ENCODE measurements at regions not wholly inside any gene's neighbourhood (a gene's known extent, or its start where the extent isn't known, plus 50 kb on each side); places are given as distances from the start of the nearest gene placed in this dataset.
"Not testable (repeated sequence)": the region's sequence is repeated elsewhere in the genome, so short reads cannot be mapped to it uniquely, and the experiment has no call there.

GRCh38 chr3:187871848-187872247 is 126.6 kb upstream of the BCL6 start:
- Histone ChIP-seq H3K36me3 (ENCODE audit: control insufficient read depth in 1 of 2, insufficient read depth in 2 of 2, low read length in 2 of 2) (no peaks in the 10 kb centered on the region), H3K27ac (ENCODE audit: low read depth, low read length) (no peak overlapping the region), H3K4me3 (ENCODE audit: low read depth in 1 of 2, low read length in 2 of 2) (no peak overlapping the region), H3K9me3 (ENCODE audit: control insufficient read depth in 1 of 2, low read length in 2 of 2) (no peaks in the 10 kb centered on the region), H3K4me1 (ENCODE audit: control insufficient read depth in 1 of 2, insufficient read depth in 2 of 2, low read length in 2 of 2) (no peaks in the 10 kb centered on the region), H3K9ac (ENCODE audit: low read depth in 1 of 2, low read length in 2 of 2) (no peak overlapping the region), H3K27me3 (ENCODE audit: control insufficient read depth in 1 of 2, insufficient read depth in 2 of 2, low read length in 2 of 2) (no peaks in the 10 kb centered on the region)

DNA sequence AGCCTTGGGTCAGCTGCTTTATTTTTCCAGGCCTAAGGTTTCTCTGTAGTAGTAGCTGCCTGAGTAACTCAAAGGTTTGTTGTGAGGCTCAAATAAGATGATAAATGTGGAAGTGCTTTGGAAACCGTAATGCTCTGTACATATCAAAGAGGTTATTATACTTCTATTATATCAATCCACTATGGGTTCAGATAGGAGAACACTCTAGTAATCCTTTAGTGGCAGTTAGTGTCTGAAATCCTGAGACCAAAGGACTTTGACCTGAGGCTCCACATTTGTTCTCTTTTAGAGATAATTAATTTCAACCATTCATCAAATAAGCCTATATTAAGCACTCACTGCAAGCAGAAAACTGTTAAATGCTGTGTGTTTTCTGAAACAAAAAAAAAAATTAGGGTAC is 128.6 kb upstream of the BCL6 start:
- H3K4me3 ChIP-seq (ENCODE audit: low read depth in 1 of 2, low read length in 2 of 2): no peak overlapping the region
- H3K9ac ChIP-seq (ENCODE audit: low read depth in 1 of 2, low read length in 2 of 2): no peak overlapping the region
- H3K4me1 ChIP-seq (ENCODE audit: control insufficient read depth in 1 of 2, insufficient read depth in 2 of 2, low read length in 2 of 2): no peaks in the 10 kb centered on the region

DNA sequence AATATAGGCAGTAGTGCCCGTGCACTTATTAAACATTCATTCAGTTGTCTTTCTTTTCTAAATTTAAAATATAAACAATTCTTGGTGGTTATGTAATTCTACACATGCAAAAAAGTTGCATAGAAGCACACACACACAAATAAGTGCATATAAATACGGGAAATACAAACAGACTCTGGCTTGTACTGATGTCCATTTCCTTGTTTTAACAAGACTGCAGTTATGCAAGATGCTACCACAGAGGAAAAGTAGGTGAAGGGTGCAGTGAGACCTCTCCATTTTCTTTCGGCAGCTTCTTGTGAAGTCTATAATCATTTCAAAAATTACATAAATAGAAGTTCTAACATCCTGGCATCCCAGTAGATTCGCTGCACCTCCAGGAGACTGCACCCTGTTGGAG is 130.6 kb upstream of the BCL6 start:
- Histone ChIP-seq H3K4me1 (ENCODE audit: control insufficient read depth in 1 of 2, insufficient read depth in 2 of 2, low read length in 2 of 2) (no peaks in the 10 kb centered on the region), H3K27ac (ENCODE audit: low read depth, low read length) (no peak overlapping the region), H3K36me3 (ENCODE audit: control insufficient read depth in 1 of 2, insufficient read depth in 2 of 2, low read length in 2 of 2) (no peaks in the 10 kb centered on the region), H3K9ac (ENCODE audit: low read depth in 1 of 2, low read length in 2 of 2) (no peak overlapping the region), H3K27me3 (ENCODE audit: control insufficient read depth in 1 of 2, insufficient read depth in 2 of 2, low read length in 2 of 2) (no peaks in the 10 kb centered on the region), H3K9me3 (ENCODE audit: control insufficient read depth in 1 of 2, low read length in 2 of 2) (no peaks in the 10 kb centered on the region), H3K4me3 (ENCODE audit: low read depth in 1 of 2, low read length in 2 of 2) (no peak overlapping the region)

More for the DNA sequence above, 128.6 kb upstream of the BCL6 start:
- Histone ChIP-seq H3K36me3 (ENCODE audit: control insufficient read depth in 1 of 2, insufficient read depth in 2 of 2, low read length in 2 of 2) (no peaks in the 10 kb centered on the region), H3K9me3 (ENCODE audit: control insufficient read depth in 1 of 2, low read length in 2 of 2) (no peaks in the 10 kb centered on the region), H3K27me3 (ENCODE audit: control insufficient read depth in 1 of 2, insufficient read depth in 2 of 2, low read length in 2 of 2) (no peaks in the 10 kb centered on the region), H3K27ac (ENCODE audit: low read depth, low read length) (no peak overlapping the region)

DNA sequence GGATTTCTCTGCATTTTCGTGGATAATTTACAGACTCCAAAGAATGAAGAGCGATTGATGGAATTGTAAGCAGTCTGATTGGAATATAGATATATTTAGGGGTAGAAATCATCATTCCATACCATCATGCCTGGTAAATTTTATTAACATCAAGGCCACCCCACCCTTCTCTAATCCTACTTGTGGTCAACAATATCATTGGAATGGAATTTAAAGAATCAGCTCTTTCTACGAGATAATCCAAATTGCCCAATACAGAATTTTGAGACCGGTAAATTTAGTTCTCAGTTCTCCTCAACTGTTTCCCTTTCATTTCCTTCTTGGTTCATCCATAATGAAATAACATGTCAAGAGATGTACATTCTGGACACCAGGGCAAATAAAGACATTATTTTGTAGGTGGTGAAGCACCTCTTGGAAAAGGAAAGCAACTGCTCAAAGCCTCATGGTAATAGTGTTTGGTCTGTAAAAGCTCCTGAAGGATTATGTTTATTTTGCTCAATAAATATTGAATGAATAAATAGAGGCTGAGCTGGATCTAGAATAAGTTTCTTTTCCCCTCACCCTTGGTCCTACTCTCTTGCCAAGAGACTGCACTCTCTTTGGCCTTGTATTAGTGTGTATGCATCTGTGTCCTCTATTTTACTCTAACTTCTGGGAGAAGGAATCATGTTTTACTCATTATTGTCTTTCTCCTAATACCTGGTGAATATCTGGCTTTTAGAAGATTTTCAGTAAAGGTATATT is 133.7 kb upstream of the BCL6 start:
- Histone ChIP-seq H3K36me3 (ENCODE audit: control insufficient read depth in 1 of 2, insufficient read depth in 2 of 2, low read length in 2 of 2) (no peaks in the 10 kb centered on the region), H3K4me3 (ENCODE audit: low read depth in 1 of 2, low read length in 2 of 2) (no peak overlapping the region), H3K9ac (ENCODE audit: low read depth in 1 of 2, low read length in 2 of 2) (no peak overlapping the region), H3K9me3 (ENCODE audit: control insufficient read depth in 1 of 2, low read length in 2 of 2) (no peaks in the 10 kb centered on the region), H3K4me1 (ENCODE audit: control insufficient read depth in 1 of 2, insufficient read depth in 2 of 2, low read length in 2 of 2) (no peaks in the 10 kb centered on the region), H3K27me3 (ENCODE audit: control insufficient read depth in 1 of 2, insufficient read depth in 2 of 2, low read length in 2 of 2) (no peaks in the 10 kb centered on the region), H3K27ac (ENCODE audit: low read depth, low read length) (no peak overlapping the region)

GRCh38 chr3:187880441-187880840 is 135.2 kb upstream of the BCL6 start:
- no peaks in the 10 kb centered on the region for H3K36me3 ChIP-seq (ENCODE audit: control insufficient read depth in 1 of 2, insufficient read depth in 2 of 2, low read length in 2 of 2)
- no peaks in the 10 kb centered on the region for H3K27me3 ChIP-seq (ENCODE audit: control insufficient read depth in 1 of 2, insufficient read depth in 2 of 2, low read length in 2 of 2)
- no peak overlapping the region for H3K27ac ChIP-seq (ENCODE audit: low read depth, low read length)
- no peaks in the 10 kb centered on the region for H3K4me1 ChIP-seq (ENCODE audit: control insufficient read depth in 1 of 2, insufficient read depth in 2 of 2, low read length in 2 of 2)
- H3K9me3 ChIP-seq (ENCODE audit: control insufficient read depth in 1 of 2, low read length in 2 of 2): no peaks in the 10 kb centered on the region
- no peak overlapping the region for H3K4me3 ChIP-seq (ENCODE audit: low read depth in 1 of 2, low read length in 2 of 2)
- H3K9ac ChIP-seq (ENCODE audit: low read depth in 1 of 2, low read length in 2 of 2): no peak overlapping the region

GRCh38 chr3:187880851-187881250 is 135.6 kb upstream of the BCL6 start:
- Histone ChIP-seq H3K4me1 (ENCODE audit: control insufficient read depth in 1 of 2, insufficient read depth in 2 of 2, low read length in 2 of 2) (no peaks in the 10 kb centered on the region), H3K36me3 (ENCODE audit: control insufficient read depth in 1 of 2, insufficient read depth in 2 of 2, low read length in 2 of 2) (no peaks in the 10 kb centered on the region), H3K4me3 (ENCODE audit: low read depth in 1 of 2, low read length in 2 of 2) (no peak overlapping the region), H3K9ac (ENCODE audit: low read depth in 1 of 2, low read length in 2 of 2) (no peak overlapping the region), H3K9me3 (ENCODE audit: control insufficient read depth in 1 of 2, low read length in 2 of 2) (no peaks in the 10 kb centered on the region), H3K27me3 (ENCODE audit: control insufficient read depth in 1 of 2, insufficient read depth in 2 of 2, low read length in 2 of 2) (no peaks in the 10 kb centered on the region), H3K27ac (ENCODE audit: low read depth, low read length) (no peak overlapping the region)

GRCh38 chr3:187888701-187889100 is 143.4 kb upstream of the BCL6 start:
- Histone ChIP-seq H3K9me3 (ENCODE audit: control insufficient read depth in 1 of 2, low read length in 2 of 2) (no peaks in the 10 kb centered on the region), H3K9ac (ENCODE audit: low read depth in 1 of 2, low read length in 2 of 2) (no peak overlapping the region), H3K36me3 (ENCODE audit: control insufficient read depth in 1 of 2, insufficient read depth in 2 of 2, low read length in 2 of 2) (no peaks in the 10 kb centered on the region), H3K4me1 (ENCODE audit: control insufficient read depth in 1 of 2, insufficient read depth in 2 of 2, low read length in 2 of 2) (no peaks in the 10 kb centered on the region), H3K27me3 (ENCODE audit: control insufficient read depth in 1 of 2, insufficient read depth in 2 of 2, low read length in 2 of 2) (no peaks in the 10 kb centered on the region), H3K27ac (ENCODE audit: low read depth, low read length) (no peak overlapping the region), H3K4me3 (ENCODE audit: low read depth in 1 of 2, low read length in 2 of 2) (no peak overlapping the region)

GRCh38 chr3:187889106-187889505 is 143.8 kb upstream of the BCL6 start:
- Histone ChIP-seq H3K4me1 (ENCODE audit: control insufficient read depth in 1 of 2, insufficient read depth in 2 of 2, low read length in 2 of 2) (no peaks in the 10 kb centered on the region), H3K27me3 (ENCODE audit: control insufficient read depth in 1 of 2, insufficient read depth in 2 of 2, low read length in 2 of 2) (no peaks in the 10 kb centered on the region), H3K36me3 (ENCODE audit: control insufficient read depth in 1 of 2, insufficient read depth in 2 of 2, low read length in 2 of 2) (no peaks in the 10 kb centered on the region), H3K9me3 (ENCODE audit: control insufficient read depth in 1 of 2, low read length in 2 of 2) (no peaks in the 10 kb centered on the region), H3K9ac (ENCODE audit: low read depth in 1 of 2, low read length in 2 of 2) (no peak overlapping the region), H3K27ac (ENCODE audit: low read depth, low read length) (no peak overlapping the region), H3K4me3 (ENCODE audit: low read depth in 1 of 2, low read length in 2 of 2) (no peak overlapping the region)

DNA sequence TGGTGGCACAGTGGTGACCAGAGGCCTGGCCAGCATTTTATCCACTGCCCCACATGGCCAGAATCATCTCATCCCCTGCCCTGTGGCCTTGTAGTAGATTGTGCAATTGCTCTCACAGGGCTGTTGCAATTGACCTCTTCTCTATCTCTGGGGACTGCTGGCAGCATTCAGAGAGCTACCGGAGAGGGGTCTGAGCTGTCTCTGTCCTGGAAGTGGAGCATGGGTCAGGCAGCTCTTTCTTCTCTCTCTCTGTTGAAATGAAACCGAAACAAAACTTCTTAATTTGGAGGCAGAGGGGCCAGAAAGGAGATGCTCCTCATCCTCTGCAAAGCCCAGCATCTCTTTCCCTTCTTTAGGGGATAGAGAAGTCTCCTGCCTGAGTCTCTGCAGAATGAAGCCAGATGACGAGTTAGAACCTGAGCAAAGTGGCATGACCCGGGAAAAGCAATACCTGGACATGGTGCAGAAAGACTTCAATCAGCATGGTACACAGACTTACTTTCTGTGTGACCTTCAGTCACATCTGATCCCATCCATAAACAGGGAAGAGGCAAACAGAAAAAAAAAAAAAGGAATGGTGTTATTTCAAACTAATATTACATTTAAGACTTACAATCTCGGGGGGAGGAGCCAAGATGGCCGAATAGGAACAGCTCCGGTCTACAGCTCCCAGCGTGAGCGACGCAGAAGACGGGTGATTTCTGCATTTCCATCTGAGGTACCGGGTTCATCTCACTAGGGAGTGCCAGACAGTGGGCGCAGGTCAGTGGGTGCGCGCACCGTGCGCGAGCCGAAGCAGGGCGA is 144.5 kb upstream of the BCL6 start:
- no peak overlapping the region for H3K27ac ChIP-seq (ENCODE audit: low read depth, low read length)
- H3K4me3 ChIP-seq (ENCODE audit: low read depth in 1 of 2, low read length in 2 of 2): peak overlapping the region in 1 of 2 donors; percentile 16
- no peaks in the 10 kb centered on the region for H3K9me3 ChIP-seq (ENCODE audit: control insufficient read depth in 1 of 2, low read length in 2 of 2)
- H3K36me3 ChIP-seq (ENCODE audit: control insufficient read depth in 1 of 2, insufficient read depth in 2 of 2, low read length in 2 of 2): no peaks in the 10 kb centered on the region
- no peaks in the 10 kb centered on the region for H3K27me3 ChIP-seq (ENCODE audit: control insufficient read depth in 1 of 2, insufficient read depth in 2 of 2, low read length in 2 of 2)
- no peak overlapping the region for H3K9ac ChIP-seq (ENCODE audit: low read depth in 1 of 2, low read length in 2 of 2)
- H3K4me1 ChIP-seq (ENCODE audit: control insufficient read depth in 1 of 2, insufficient read depth in 2 of 2, low read length in 2 of 2): no peaks in the 10 kb centered on the region

DNA sequence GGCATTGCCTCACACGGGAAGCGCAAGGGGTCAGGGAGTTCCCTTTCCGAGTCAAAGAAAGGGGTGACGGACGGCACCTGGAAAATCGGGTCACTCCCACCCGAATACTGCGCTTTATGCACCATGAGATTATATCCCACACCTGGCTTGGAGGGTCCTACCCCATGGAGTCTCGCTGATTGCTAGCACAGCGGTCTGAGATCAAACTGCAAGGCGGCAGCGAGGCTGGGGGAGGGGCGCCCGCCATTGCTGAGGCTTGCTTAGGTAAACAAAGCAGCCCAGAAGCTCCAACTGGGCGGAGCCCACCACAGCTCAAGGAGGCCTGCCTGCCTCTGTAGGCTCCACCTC is 145.1 kb upstream of the BCL6 start:
- not testable (repeated sequence) for H3K4me3 ChIP-seq (ENCODE audit: low read depth in 1 of 2, low read length in 2 of 2); H3K27me3 ChIP-seq (ENCODE audit: control insufficient read depth in 1 of 2, insufficient read depth in 2 of 2, low read length in 2 of 2); H3K9ac ChIP-seq (ENCODE audit: low read depth in 1 of 2, low read length in 2 of 2); H3K4me1 ChIP-seq (ENCODE audit: control insufficient read depth in 1 of 2, insufficient read depth in 2 of 2, low read length in 2 of 2); H3K9me3 ChIP-seq (ENCODE audit: control insufficient read depth in 1 of 2, low read length in 2 of 2); H3K36me3 ChIP-seq (ENCODE audit: control insufficient read depth in 1 of 2, insufficient read depth in 2 of 2, low read length in 2 of 2); H3K27ac ChIP-seq (ENCODE audit: low read depth, low read length)
